ENCODE measurements at regions not wholly inside any gene's neighbourhood (a gene's known extent, or its start where the extent isn't known, plus 50 kb on each side); places are given as distances from the start of the nearest gene placed in this dataset.

DNA sequence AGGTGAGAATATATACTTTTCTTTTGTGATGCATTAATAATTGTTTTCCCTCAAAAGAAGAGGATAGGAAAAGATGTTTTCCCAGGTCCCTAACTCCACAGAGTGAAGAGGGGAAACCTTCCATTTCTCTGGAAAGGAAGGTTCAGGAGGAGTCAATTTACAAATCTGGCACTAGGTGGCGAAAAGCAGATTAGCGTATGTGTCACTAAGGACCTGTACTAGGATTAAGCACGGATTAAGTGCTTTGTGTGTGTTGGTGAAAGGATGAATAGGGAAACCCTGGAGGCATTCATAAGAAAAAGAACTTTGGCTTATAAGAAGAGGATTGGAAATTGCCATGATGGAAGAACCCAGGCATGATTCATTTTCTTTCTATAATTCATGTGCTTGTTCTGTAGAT lies 410.1 kb upstream of the PLXNA2 start:
- H3K9me3 Mint-ChIP-seq (ENCODE audit: insufficient read depth): no peaks in the 10 kb centered on the region
- no peaks in the 10 kb centered on the region for H3K27me3 Mint-ChIP-seq (ENCODE audit: low read depth)
- ATAC-seq (no peak), DNase-seq (no peak)
- no peak overlapping the region for H3K4me3 Mint-ChIP-seq
- no peak overlapping the region for H3K27ac Mint-ChIP-seq
- POLR2A ChIA-PET: no interaction called here
- no peaks in the 10 kb centered on the region for H3K4me1 Mint-ChIP-seq (ENCODE audit: low read depth)
- H3K36me3 Mint-ChIP-seq (ENCODE audit: low read depth): no peaks in the 10 kb centered on the region
- CTCF ChIA-PET: no interaction called here

DNA sequence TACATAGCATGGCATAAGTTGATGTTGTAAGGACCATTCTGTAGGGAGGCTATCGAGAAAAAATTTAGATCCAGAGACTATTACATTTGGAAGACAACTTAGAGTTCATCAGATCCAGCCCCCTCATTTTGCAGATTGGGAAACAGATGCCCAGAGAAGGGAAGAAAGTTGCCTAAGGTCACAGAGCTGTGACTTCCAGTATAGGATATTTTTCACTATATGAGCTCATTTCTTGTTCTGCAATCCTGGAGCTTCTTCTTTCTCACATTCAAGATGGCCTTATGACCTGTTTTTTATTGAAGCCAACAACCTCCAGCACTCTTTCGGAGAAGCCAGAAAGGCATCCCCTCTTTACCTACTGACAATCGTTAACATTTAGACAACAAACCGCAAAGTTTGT lies 421.8 kb upstream of the PLXNA2 start:
- CTCF ChIA-PET: no interaction called here

DNA sequence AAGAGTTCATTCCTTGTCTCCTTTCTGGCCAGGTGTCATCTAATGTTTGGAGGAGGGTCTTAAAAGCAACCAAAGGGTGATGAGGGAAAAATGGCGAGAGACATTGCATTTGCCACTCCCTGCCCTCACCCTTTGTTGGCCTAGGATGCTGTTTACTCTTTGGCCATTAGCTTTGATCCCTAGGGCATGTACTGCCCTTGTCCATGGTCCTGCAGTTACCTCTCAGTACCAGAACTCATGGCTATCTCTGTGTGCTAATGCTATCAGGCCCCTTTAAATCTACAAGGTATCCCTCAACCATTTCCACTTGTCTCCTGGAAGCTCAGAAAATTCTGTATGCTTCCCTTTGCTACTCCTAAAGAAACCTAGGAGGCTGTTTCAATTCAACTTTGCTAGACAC lies 424.8 kb upstream of the PLXNA2 start:
- DNase-seq (no peak), ATAC-seq (no peak)
- Mint-ChIP-seq H3K27ac (no peak overlapping the region), H3K9me3 (ENCODE audit: insufficient read depth) (no peaks in the 10 kb centered on the region), H3K4me1 (ENCODE audit: low read depth) (no peaks in the 10 kb centered on the region), H3K27me3 (ENCODE audit: low read depth) (no peaks in the 10 kb centered on the region), H3K36me3 (ENCODE audit: low read depth) (no peaks in the 10 kb centered on the region), H3K4me3 (no peak overlapping the region)
- POLR2A ChIA-PET: no interaction called here
- CTCF ChIA-PET: no interaction called here

More for the DNA sequence above, 421.8 kb upstream of the PLXNA2 start:
- no peaks in the 10 kb centered on the region for H3K4me1 Mint-ChIP-seq (ENCODE audit: low read depth)
- H3K36me3 Mint-ChIP-seq (ENCODE audit: low read depth): no peaks in the 10 kb centered on the region
- ATAC-seq: no peak
- POLR2A ChIA-PET: no interaction called here
- no peak for DNase-seq
- H3K27me3 Mint-ChIP-seq (ENCODE audit: low read depth): no peaks in the 10 kb centered on the region
- no peaks in the 10 kb centered on the region for H3K9me3 Mint-ChIP-seq (ENCODE audit: insufficient read depth)
- no peak overlapping the region for H3K27ac Mint-ChIP-seq
- no peak overlapping the region for H3K4me3 Mint-ChIP-seq

DNA sequence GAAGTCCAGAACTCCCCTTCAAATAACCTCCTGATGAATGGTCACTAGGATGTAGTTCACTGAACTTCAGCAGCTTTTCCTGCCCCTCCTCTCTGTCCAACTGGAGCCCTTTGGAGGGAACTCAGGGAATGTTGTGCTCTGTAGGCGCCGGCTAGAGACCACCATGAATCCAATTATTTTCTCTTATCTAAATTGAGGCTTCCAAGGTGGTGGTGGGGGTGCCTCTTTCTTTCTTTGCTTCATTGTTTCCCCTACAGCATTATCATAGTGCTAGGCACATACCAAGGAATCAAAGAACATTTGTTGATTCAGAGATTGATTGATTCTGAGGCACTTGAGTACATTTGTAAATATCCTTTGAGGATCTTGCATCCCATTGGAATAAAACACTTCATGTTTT lies 426.6 kb upstream of the PLXNA2 start:
- ChIA-PET POLR2A (no interaction called here), CTCF (no interaction called here)
- no peak overlapping the region for H3K4me3 Mint-ChIP-seq

DNA sequence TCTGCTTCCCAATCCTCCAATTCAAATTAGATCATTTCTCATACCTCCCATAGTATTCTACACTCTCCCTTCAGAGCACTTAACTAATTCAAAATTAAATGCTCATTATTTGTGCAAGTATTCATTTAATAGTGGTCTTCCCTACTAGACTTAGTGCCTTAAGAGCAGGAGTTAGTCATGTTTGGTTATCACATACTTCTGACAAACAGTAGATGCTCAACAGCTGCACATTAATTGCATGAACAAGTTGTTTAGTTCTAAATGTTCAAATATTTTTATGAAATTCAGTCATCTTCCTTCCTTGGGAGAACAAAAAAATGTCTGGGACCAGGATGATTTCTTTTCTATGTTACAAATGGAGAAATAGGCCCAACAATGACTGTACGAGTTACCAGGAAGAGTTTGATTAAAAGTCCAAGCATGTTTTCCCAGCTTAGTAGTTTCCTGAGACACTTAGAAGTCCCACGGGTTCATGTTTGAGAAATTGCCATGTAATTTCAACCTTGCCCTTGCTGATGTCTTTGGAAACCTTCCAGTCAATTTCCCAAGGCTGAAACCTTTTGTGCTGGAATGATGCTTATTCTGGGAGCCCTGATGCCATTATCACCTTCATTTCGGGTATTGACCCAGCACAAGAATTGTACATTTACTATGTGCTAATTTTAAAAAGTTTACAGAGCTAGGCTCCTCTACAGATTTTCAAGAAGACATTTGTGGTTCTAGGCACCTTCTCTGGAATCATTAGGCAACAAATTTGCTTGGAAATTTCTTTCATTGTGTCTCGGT lies 437.9 kb upstream of the PLXNA2 start:
- Mint-ChIP-seq H3K36me3 (ENCODE audit: low read depth) (no peaks in the 10 kb centered on the region), H3K27me3 (ENCODE audit: low read depth) (no peaks in the 10 kb centered on the region), H3K4me1 (ENCODE audit: low read depth) (no peaks in the 10 kb centered on the region), H3K27ac (no peak overlapping the region), H3K9me3 (ENCODE audit: insufficient read depth) (no peaks in the 10 kb centered on the region), H3K4me3 (no peak overlapping the region)
- CTCF ChIA-PET: no interaction called here
- no peak for DNase-seq
- ATAC-seq: no peak
- POLR2A ChIA-PET: no interaction called here

More for the DNA sequence above, 426.6 kb upstream of the PLXNA2 start:
- DNase-seq (no peak), ATAC-seq (no peak)
- H3K4me1 Mint-ChIP-seq (ENCODE audit: low read depth): no peaks in the 10 kb centered on the region
- H3K36me3 Mint-ChIP-seq (ENCODE audit: low read depth): no peaks in the 10 kb centered on the region
- no peaks in the 10 kb centered on the region for H3K27me3 Mint-ChIP-seq (ENCODE audit: low read depth)
- no peaks in the 10 kb centered on the region for H3K9me3 Mint-ChIP-seq (ENCODE audit: insufficient read depth)
- no peak overlapping the region for H3K27ac Mint-ChIP-seq

DNA sequence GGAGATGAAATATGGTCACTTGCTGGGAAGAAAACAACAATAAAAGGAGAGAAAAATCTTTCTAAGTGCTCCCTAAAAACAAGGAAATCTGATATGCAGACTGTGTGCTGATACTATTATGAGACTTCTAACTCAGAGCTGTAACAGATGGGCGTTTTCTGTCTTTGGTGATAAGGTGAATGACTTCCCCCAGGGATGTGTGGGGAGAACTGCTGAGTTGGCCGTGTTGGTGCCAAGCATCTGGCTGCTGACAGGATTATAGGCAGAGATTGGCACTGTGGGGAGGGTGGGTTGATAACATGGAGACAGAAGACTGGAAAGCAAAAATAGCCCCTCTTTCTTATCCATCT lies 438.5 kb upstream of the PLXNA2 start:
- DNase-seq: no peak
- ChIA-PET POLR2A (no interaction called here), CTCF (no interaction called here)
- H3K27ac Mint-ChIP-seq: no peak overlapping the region
- no peaks in the 10 kb centered on the region for H3K27me3 Mint-ChIP-seq (ENCODE audit: low read depth)
- ATAC-seq: no peak
- no peaks in the 10 kb centered on the region for H3K9me3 Mint-ChIP-seq (ENCODE audit: insufficient read depth)
- no peak overlapping the region for H3K4me3 Mint-ChIP-seq
- no peaks in the 10 kb centered on the region for H3K36me3 Mint-ChIP-seq (ENCODE audit: low read depth)
- no peaks in the 10 kb centered on the region for H3K4me1 Mint-ChIP-seq (ENCODE audit: low read depth)

DNA sequence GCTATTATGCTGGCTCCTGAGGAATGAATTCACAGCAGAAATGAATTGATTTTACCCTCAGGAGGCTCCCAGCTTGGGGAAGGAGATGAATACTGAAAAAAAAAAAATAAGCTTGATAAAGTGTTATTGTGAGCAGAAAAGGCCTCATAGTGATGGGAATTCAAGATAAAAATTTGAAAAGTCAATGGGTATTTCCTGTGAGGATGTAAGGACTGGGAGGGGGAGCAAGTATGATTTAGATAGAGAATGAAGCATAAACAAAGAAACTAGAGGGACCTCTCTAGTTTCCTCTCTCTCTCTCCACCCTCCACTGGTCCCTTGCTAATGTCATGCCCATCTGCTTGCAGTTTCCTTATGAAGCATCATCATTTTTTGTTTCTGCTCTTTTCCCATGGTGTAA lies 439.0 kb upstream of the PLXNA2 start:
- no peak for DNase-seq
- Mint-ChIP-seq H3K27me3 (ENCODE audit: low read depth) (no peaks in the 10 kb centered on the region), H3K9me3 (ENCODE audit: insufficient read depth) (no peaks in the 10 kb centered on the region), H3K4me1 (ENCODE audit: low read depth) (no peaks in the 10 kb centered on the region), H3K27ac (no peak overlapping the region), H3K4me3 (no peak overlapping the region), H3K36me3 (ENCODE audit: low read depth) (no peaks in the 10 kb centered on the region)
- no peak for ATAC-seq
- POLR2A ChIA-PET: no interaction called here
- CTCF ChIA-PET: no interaction called here

DNA sequence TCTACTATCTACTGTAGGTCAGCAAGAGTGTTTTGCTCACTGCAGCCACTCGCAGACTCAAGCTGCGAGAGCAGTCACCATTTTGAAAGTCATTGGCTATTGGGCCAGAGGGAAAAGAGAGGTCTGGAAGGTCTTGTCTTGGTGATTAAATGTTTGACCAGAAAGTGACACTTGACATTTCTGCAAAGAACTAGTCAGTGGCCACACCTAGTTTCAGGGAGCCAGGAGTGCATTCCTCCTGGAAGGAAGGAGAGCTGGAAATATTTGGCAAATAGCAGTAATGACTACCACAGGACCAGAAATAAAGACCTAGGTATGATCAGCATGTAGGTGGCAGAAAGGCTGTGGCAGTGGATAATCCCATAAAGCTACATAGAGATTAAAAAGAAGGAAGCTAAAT lies 440.0 kb upstream of the PLXNA2 start:
- Mint-ChIP-seq H3K27ac (no peak overlapping the region), H3K4me3 (no peak overlapping the region), H3K36me3 (ENCODE audit: low read depth) (no peaks in the 10 kb centered on the region), H3K9me3 (ENCODE audit: insufficient read depth) (no peaks in the 10 kb centered on the region), H3K4me1 (ENCODE audit: low read depth) (no peaks in the 10 kb centered on the region), H3K27me3 (ENCODE audit: low read depth) (no peaks in the 10 kb centered on the region)
- CTCF ChIA-PET: no interaction called here
- POLR2A ChIA-PET: no interaction called here
- ATAC-seq (no peak), DNase-seq (no peak)

DNA sequence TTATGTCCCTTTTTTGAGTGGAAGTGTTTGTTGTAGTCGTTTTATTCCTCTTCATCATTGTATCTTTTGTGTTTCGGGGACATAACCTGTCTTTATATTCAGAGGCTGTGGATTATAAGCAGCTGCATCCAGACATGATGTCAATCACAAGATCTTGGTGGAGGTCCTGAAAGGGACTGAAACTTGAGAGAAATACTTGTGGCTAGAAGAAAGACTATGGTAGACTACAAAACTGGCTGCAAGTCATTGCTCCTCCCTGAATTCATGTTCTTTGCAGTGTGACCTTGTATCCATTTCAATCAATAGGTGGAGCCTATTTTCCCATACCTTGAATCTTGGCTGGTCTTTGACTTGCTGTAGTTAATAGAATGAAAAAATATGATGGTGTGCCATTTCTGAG lies 442.4 kb upstream of the PLXNA2 start:
- no peak overlapping the region for H3K4me3 Mint-ChIP-seq
- ATAC-seq: no peak
- no peaks in the 10 kb centered on the region for H3K4me1 Mint-ChIP-seq (ENCODE audit: low read depth)
- DNase-seq: no peak
- no peaks in the 10 kb centered on the region for H3K36me3 Mint-ChIP-seq (ENCODE audit: low read depth)
- no peak overlapping the region for H3K27ac Mint-ChIP-seq
- ChIA-PET CTCF (no interaction called here), POLR2A (no interaction called here)
- H3K27me3 Mint-ChIP-seq (ENCODE audit: low read depth): no peaks in the 10 kb centered on the region
- no peaks in the 10 kb centered on the region for H3K9me3 Mint-ChIP-seq (ENCODE audit: insufficient read depth)

DNA sequence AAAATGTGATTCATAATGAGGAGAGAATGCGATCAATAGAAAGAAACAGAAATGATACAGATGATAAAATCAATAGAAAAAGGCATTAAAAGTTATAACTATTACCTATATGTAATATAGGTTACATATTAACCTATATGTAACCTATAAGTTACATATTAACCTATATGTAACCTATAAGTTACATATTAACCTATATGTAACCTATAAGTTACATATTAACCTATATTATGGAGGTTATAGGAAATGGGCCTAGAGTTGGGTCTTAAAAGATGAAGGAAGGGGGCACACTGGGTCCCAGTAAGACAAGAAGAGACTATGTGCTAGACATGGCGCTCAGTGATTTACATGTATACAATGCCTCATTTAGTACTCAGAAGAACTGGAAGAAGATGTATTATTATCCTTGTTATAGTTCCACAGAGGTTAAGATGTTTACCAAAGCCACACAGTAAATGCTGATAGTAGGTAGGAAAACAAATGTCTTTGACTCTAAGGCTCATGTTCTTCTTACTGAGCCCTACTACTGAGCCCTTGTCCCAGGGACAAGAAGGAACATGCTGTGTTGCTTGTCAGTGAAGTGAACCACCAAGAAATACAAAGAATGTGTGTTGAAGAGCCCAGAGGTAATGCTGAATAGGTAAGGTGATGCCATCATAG lies 444.6 kb upstream of the PLXNA2 start:
- H3K9me3 Mint-ChIP-seq (ENCODE audit: insufficient read depth): no peaks in the 10 kb centered on the region
- no peak overlapping the region for H3K4me3 Mint-ChIP-seq
- no peaks in the 10 kb centered on the region for H3K27me3 Mint-ChIP-seq (ENCODE audit: low read depth)
- H3K4me1 Mint-ChIP-seq (ENCODE audit: low read depth): no peaks in the 10 kb centered on the region
- no peaks in the 10 kb centered on the region for H3K36me3 Mint-ChIP-seq (ENCODE audit: low read depth)
- H3K27ac Mint-ChIP-seq: no peak overlapping the region
- DNase-seq (no peak), ATAC-seq (no peak)
- POLR2A ChIA-PET: no interaction called here
- CTCF ChIA-PET: no interaction called here

DNA sequence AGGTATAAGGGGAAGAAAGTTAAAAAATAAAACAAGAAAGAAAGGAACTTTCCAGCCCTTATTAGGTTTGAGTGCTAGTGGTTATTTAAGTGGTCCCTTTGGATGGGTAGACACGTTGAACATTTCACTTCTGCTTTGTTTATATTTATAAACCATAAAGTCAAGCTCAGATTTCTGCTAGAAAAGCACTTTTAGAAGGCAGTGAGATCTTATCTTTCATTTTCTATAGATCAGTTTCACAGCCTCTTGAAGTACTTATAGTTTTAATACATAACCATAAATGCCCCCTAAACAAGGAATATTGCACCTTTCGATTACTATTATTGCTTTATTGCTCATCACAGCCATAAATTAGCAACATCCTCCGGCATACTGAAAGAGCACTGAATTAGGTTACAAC lies 446.8 kb upstream of the PLXNA2 start:
- no peaks in the 10 kb centered on the region for H3K27me3 Mint-ChIP-seq (ENCODE audit: low read depth)
- DNase-seq (no peak), ATAC-seq (no peak)
- H3K36me3 Mint-ChIP-seq (ENCODE audit: low read depth): no peaks in the 10 kb centered on the region
- no peaks in the 10 kb centered on the region for H3K4me1 Mint-ChIP-seq (ENCODE audit: low read depth)
- CTCF ChIA-PET: no interaction called here
- no peak overlapping the region for H3K27ac Mint-ChIP-seq
- POLR2A ChIA-PET: no interaction called here
- no peak overlapping the region for H3K4me3 Mint-ChIP-seq
- H3K9me3 Mint-ChIP-seq (ENCODE audit: insufficient read depth): no peaks in the 10 kb centered on the region

DNA sequence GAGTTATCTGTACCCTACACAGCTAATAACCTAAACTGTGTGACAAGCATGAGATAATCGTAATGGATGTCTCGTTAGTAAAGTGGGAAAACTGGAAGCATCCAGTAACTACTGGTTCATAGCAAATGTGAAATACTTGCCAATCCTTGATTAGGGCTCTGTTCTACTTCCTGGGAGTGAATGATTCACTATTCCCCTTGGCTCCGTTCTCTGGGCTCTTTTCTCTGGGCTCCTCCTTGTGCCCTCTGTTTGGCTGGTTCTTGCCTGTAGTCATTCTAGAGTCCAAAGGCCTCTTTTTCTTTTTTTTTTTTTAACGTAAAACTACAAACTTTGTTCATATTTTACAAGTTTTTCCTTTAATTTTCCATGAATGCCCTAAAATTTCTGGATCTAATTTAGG lies 465.8 kb upstream of the PLXNA2 start:
- Mint-ChIP-seq H3K27ac (no peak overlapping the region), H3K4me3 (no peak overlapping the region), H3K36me3 (ENCODE audit: low read depth) (no peaks in the 10 kb centered on the region), H3K4me1 (ENCODE audit: low read depth) (no peaks in the 10 kb centered on the region), H3K9me3 (ENCODE audit: insufficient read depth) (no peaks in the 10 kb centered on the region), H3K27me3 (ENCODE audit: low read depth) (no peaks in the 10 kb centered on the region)
- ChIA-PET POLR2A (no interaction called here), CTCF (no interaction called here)
- DNase-seq (no peak), ATAC-seq (no peak)

DNA sequence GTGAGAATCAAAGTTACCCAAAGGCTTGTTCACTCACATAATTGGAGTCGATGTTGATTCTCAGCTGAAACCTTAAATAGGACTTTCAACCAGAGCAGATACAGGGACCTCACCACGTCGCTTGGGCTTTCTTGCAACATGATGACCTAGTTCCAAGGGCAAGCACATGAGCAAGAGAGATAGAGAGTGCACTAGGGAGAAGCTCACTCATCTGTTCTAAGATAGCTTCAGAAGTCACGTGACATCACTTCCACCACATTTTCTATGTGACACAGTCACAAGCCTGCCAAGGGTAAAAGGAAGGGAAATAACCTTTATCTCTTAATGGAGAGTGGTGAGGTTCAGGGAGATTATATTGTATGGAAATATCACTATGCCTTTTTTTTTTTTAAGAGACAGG lies 470.1 kb upstream of the PLXNA2 start:
- Mint-ChIP-seq H3K4me1 (ENCODE audit: low read depth) (no peaks in the 10 kb centered on the region), H3K27ac (no peak overlapping the region), H3K4me3 (no peak overlapping the region), H3K27me3 (ENCODE audit: low read depth) (no peaks in the 10 kb centered on the region), H3K9me3 (ENCODE audit: insufficient read depth) (no peaks in the 10 kb centered on the region), H3K36me3 (ENCODE audit: low read depth) (no peaks in the 10 kb centered on the region)
- no peak for DNase-seq
- POLR2A ChIA-PET: no interaction called here
- no peak for ATAC-seq
- CTCF ChIA-PET: interaction anchor here (1.6 kb wide), 1 partner anchor 11 kb away, joined by 5 read pairs; no protein-coding TSS in a partner anchor
